WERI-Rb-1 (cell line): ENCODE measurements at regions not wholly inside any gene's neighbourhood (a gene's known extent, or its start where the extent isn't known, plus 50 kb on each side); places are given as distances from the start of the nearest gene placed in this dataset.

Experiments
- DNase-seq: peaks from one replicate; pipeline ENCODE4 v3.0.0-alpha.2; 2020
- H3K27ac ChIP-seq: fragments of 250-450 bp; sonication (Bioruptor Pico); 2 replicates; pipeline ENCODE4 v1.5.1; 2020; ENCODE audit warnings: mild to moderate bottlenecking, moderate library complexity
- H3K27me3 ChIP-seq: fragments of 250-450 bp; sonication (Bioruptor Pico); 2 replicates; pipeline ENCODE4 v1.5.1; 2021; ENCODE audit warnings: mild to moderate bottlenecking, low read depth, moderate library complexity; ENCODE audit not compliant: insufficient read depth, severe bottlenecking
- H3K36me3 ChIP-seq: fragments of 250-450 bp; sonication (Bioruptor Pico); 2 replicates; pipeline ENCODE4 v1.5.1; 2020; ENCODE audit warnings: mild to moderate bottlenecking, moderate library complexity
- H3K4me3 ChIP-seq: 2 replicates; pipeline ENCODE4 v1.5.1; 2011; ENCODE audit warnings: low read depth, mild to moderate bottlenecking, control low read depth, low read length
- H3K9me3 ChIP-seq: fragments of 250-450 bp; sonication (Bioruptor Pico); 2 replicates; pipeline ENCODE4 v1.5.1; 2021; ENCODE audit warnings: mild to moderate bottlenecking, moderate library complexity; ENCODE audit not compliant: severe bottlenecking
- TF ChIP-seq, protein P1 (sequence below): IDR thresholded peaks from 2 replicates; pipeline ENCODE4 v1.5.1; 2011; ENCODE audit warnings: low read depth, mild to moderate bottlenecking, control low read depth, inconsistent platforms, low read length

DNA sequence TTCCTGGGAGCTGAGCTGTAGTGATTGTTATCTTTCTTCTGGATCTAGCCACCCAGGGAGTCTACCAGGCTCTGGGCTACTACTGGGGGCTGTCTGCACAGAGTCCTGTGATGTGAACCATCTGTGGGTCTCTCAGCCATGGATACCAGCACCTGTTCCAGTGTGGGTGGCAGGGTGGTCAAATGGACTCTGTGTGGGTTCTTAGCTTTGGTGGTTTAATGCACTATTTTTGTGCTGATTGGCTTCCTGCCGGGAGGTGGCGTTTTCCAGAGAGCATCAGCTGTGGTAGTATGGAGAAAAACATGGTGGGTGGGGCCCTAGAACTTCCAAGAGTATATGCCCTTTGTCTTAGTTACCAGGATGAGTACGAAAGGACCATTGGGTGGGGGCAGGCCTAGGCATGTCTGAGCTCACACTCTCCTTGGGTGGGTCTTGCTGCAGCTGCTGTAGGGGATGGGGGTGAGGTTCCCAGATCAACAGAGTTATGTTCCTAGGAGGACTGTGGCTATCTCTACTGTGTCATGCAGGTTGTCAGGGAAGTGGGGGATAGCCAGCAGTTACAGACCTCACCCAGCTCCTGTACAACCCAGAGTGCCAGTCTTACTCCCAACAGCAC lies 264.8 kb upstream of the LDB2 start:
- Histone ChIP-seq H3K4me3 (no peak overlapping the region), H3K27ac (no peak overlapping the region), H3K36me3 (no peaks in the 10 kb centered on the region), H3K27me3 (peaks cover 7% of the 10 kb centered on the region), H3K9me3 (no peaks in the 10 kb centered on the region)
- DNase-seq: no peak
- TF ChIP-seq, protein P1, sequence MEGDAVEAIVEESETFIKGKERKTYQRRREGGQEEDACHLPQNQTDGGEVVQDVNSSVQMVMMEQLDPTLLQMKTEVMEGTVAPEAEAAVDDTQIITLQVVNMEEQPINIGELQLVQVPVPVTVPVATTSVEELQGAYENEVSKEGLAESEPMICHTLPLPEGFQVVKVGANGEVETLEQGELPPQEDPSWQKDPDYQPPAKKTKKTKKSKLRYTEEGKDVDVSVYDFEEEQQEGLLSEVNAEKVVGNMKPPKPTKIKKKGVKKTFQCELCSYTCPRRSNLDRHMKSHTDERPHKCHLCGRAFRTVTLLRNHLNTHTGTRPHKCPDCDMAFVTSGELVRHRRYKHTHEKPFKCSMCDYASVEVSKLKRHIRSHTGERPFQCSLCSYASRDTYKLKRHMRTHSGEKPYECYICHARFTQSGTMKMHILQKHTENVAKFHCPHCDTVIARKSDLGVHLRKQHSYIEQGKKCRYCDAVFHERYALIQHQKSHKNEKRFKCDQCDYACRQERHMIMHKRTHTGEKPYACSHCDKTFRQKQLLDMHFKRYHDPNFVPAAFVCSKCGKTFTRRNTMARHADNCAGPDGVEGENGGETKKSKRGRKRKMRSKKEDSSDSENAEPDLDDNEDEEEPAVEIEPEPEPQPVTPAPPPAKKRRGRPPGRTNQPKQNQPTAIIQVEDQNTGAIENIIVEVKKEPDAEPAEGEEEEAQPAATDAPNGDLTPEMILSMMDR: no peak

GRCh38 chr4:17157304-17157703 lies 258.9 kb upstream of the LDB2 start:
- Histone ChIP-seq H3K36me3 (no peaks in the 10 kb centered on the region), H3K27ac (no peak overlapping the region), H3K4me3 (no peak overlapping the region), H3K27me3 (peaks cover 18% of the 10 kb centered on the region), H3K9me3 (no peaks in the 10 kb centered on the region)
- TF ChIP-seq, protein P1: no peak
- DNase-seq: no peak

DNA sequence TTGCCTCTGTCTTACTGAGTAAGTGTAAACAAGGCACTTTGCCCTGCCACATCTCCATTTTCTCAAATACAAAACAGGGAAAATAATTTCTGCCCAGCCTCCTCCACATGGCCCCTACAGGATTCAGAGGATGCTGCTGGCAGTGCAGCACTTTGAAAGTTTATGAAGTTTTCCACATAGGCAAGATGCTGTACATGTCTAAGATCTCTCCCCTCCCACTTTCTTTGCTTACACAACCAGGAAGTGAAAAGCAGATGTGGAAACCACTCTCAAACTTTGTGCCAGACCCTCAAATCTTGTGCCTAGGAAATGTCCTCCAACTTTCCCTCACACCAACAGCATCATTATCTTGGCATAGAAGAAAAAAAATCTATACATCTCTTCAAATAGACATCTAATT lies 257.0 kb upstream of the LDB2 start:
- H3K27me3 ChIP-seq: peaks cover 18% of the 10 kb centered on the region

GRCh38 chr4:17153572-17153971 lies 255.1 kb upstream of the LDB2 start:
- TF ChIP-seq, protein P1: no peak
- Histone ChIP-seq H3K27ac (no peak overlapping the region), H3K27me3 (peaks cover 18% of the 10 kb centered on the region), H3K4me3 (no peak overlapping the region), H3K36me3 (no peaks in the 10 kb centered on the region), H3K9me3 (no peaks in the 10 kb centered on the region)
- no peak for DNase-seq

More for the DNA sequence above, 257.0 kb upstream of the LDB2 start:
- H3K9me3 ChIP-seq: no peaks in the 10 kb centered on the region
- TF ChIP-seq, protein P1: no peak
- H3K27ac ChIP-seq: no peak overlapping the region
- no peaks in the 10 kb centered on the region for H3K36me3 ChIP-seq
- no peak overlapping the region for H3K4me3 ChIP-seq
- no peak for DNase-seq

- Histone ChIP-seq H3K4me3 (no peak overlapping the region), H3K27ac (no peak overlapping the region), H3K27me3 (peaks cover 18% of the 10 kb centered on the region), H3K9me3 (no peaks in the 10 kb centered on the region), H3K36me3 (no peaks in the 10 kb centered on the region)
- DNase-seq: no peak
- TF ChIP-seq, protein P1: no peak
Observed at GRCh38 chr4:17152941-17153540, 254.6 kb upstream of the LDB2 start.
